Left renal pelvis (tissue), 4 donors: ENCODE measurements at regions not wholly inside any gene's neighbourhood (a gene's known extent, or its start where the extent isn't known, plus 50 kb on each side); places are given as distances from the start of the nearest gene placed in this dataset.
"Not testable (repeated sequence)": the region's sequence is repeated elsewhere in the genome, so short reads cannot be mapped to it uniquely, and the experiment has no call there.

Experiments
- DNase-seq, 4 donors: peaks; one replicate each; pipeline ENCODE4 v3.0.0-alpha.2; 2013; ENCODE audit warnings: low read depth in 4 of 4, low spot score in 3 of 4

DNA sequence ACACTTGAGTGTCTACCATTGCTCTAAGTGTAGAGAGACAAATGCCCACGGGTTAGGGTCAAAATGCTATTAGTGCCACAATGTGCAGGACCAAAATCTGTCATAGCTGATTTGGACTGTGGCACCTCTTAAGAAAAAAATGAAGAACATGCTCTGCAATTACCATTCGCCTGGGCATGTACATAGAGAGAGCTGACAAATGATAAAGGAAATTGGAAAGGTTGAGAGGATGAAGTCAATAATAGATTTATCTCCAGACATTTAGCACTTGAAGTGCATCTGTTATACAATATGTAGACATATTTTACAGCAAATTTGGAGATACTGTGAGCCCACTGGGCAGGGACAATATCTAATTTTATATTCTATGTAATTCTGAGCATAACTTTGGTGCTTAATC is 804.4 kb downstream of the SATB2 start:
- no peak for DNase-seq

DNA sequence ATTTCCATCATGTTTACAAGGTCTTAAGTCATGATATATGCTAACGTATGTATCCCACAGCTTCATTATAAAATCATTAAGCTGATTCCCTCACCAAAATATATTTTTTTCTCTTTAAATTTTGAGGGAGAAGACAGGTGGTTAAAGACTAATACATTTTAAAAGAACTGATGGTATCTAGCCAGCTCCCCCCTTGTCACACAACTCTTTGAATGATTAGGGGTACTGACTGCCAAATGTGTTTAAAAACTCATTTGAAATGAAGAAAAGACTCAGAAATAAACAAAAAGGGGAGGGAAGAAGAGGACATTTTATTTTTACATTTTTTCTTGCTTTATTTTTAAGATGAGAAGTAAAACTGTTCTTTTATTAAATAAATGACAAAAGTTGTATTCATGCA is 805.3 kb downstream of the SATB2 start:
- no peak for DNase-seq

DNA sequence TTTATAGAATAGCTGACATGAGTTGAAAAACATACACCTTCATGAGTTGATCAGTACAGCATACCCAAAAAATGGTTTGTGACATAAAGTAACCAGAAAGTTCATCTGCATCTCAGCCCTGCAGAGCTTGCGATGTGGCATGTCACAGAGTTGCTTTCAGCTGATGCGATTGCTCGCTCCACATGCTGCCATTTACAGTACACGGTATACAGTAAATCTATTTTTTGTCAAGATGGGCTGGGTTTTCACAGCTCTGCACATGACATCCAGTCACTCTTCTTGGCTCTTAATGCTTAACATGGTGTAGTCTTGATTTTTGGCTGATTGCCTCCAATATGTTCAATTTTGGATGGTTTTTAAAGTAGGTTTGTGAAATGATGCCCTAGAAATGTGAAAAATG is 811.9 kb downstream of the SATB2 start:
- no peak for DNase-seq

DNA sequence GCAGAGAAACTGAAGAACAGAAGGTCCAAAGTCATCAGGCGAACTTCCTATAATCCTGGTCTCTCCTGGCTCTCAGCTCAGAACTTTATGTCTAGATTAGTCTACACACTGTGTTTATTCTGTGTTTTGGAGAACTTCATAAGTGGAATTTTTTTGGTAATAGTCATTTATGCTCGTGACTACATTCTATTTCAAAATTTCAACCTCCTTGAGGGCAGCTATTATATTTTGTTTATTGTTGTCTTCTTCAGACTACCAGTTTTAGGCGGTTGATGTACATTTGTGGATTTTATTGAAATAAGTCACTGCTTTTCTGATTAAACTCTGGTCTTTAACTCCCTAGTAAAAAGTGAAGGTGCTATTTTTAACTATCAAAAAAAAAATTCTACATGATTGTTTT is 816.6 kb downstream of the SATB2 start:
- DNase-seq, result no peak

DNA sequence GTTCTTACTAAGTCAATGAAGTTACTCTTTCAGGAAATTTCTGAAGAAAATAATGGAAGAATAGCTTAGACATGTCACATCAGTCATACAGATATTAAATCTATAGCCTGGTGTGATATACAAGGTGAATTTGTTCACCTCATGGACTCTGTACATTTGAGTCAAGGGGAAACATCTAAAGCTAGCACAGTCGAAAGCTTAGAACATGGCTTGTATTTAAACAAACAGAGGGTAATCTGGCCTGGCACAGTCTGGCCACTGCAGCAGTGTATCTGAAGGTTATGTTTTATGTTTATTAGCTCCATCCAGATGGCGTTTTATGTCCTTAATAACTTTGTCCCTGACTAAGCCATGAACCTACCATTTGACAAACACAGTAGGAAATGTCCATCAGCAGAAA is 817.3 kb downstream of the SATB2 start:
- no peak for DNase-seq

DNA sequence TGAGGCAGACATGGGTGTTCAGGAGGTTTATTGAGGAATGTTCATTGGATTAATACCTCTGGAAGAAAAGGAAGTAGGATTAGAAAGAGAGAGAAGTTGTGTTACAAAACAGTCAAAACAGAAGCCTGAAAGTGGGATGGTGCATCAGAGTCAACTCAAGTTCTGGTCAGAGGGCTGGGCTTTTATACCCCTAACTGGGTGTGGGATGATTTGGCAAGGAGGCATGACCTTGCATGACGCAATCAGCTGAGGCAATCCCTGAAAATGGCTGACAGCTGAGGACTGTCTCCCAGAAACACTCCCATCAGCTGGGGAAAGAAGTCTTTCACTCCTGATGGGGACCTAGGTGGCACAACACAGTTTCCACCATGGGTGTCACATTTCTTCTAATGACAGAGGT is 818.2 kb downstream of the SATB2 start:
- DNase-seq, result no peak

DNA sequence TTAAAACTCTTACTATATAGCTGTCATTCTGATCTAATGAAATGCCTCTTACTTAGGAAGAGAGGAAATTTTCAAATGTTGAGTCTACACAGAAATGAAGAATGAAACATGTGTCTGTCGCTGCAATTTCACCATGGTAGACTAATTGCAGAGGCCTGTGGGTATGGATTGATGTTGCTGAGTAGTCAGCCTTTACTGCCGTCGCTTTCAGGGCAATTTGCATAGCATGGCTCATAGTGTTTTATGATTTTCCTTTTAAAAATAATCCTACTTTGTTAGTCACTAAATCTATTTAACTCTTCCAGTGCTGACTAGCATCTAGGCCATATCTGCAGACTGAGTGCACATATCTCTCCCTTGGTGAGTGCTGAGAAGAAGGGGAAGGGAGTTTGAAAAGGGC is 819.2 kb downstream of the SATB2 start:
- no peak for DNase-seq

DNA sequence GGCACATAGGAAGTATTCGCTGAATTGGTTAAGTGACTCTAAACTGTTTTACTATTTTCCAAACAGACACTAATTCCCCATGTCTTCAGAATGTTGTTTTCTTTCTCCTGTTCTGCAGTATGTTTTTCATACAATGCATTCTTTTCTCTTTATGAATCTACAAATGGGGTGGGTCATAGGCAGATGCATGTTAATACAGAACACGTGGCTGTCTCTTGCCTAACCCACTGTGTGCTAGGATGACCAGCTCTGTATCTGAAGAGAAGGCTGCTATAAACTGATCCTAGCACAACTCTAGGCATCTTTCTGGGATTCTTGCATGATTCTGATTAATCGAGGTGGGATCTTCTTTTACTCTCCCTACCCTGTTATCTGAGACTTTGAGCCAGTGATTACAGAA is 826.0 kb downstream of the PLCL1 start:
- no peak for DNase-seq

DNA sequence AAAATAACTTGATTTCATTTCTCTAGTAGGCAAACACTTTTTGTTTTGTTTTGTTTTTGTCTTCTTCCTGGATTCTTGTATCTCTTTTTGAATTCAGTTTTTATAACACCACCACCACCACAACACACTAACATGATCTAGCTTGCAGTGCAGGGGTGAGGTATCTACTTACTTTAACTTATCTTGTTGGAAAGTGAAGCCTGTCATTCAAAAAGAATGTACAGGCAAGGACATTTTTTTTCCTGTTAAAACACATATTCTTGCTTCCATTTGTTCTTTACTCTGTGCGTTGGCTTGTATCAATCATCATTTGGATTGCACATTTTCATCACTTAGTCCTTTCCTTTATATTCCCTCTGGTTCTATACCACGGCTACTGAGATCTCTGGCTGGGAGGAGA is 824.2 kb downstream of the PLCL1 start:
- DNase-seq, result no peak

DNA sequence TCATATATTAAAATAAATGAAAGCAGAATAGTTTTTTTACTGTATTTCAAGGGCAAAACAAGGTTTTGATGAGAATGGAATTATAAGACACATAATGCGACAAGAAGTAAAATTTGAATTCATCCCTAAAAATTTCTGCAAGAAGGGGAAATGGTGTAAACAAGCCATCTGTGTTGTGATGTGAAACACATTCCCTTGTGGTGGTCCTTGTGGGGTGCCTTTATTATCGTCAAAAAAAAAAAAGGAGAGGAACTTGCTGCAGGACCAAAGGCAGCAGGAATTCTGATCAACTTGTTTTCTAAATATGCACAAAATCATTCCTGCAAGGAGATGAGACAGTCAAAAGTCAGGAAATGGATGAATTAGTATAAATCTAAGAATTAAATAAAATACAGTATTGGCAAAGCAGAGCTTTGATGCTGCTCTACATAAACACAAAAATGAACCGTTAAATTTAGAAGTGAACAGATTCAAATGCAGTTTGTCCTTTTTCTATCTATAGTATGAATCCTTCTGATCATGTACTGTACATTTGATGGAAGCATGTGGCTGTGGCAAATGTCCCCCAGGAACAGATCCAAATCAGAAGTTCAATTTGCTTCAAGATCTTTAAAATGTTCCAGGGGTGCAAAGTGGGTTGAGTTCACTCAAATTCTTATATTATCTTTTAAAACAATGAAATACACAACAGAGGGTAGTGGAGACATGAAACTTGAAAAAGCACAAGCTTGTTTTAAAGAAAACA is 818.8 kb downstream of the PLCL1 start:
- DNase-seq, result no peak

DNA sequence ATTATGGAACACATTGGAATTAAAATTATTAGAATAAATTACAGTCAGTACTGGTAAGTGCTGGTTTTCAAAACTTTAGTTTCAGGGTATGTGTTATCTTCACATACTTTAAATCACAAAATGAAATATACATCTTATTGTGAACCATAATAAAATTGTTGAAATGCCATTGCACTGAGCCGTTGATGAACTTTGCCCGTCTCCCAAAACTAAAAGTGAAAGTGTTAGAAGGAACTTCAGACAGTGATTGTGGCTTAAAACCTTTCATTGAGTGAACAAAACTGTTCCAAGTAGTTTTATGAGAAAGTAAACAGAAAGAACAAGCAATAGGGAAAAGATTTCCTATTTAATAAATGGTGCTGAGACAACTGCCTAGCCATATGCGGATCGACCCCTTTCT is 811.6 kb downstream of the PLCL1 start:
- no peak for DNase-seq

DNA sequence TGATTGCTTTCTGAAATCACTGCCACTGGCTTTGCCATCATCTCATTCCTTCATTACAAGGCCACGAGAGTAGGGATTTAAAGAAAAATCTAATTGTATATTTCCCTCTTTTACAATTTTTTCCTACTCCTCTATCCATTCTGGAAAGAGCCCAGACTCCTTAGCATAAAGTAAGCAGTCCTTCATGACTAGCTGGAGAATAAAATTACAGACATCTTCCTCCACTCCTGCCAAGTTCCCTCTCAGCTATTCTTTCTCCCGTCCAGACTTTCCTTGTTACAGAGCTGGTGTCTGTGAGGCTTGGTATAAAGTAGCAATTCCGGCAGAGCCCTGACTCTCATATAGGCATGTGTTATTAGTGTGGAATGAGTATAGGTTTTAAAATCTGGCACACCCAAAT is 806.8 kb downstream of the PLCL1 start:
- DNase-seq, result no peak

DNA sequence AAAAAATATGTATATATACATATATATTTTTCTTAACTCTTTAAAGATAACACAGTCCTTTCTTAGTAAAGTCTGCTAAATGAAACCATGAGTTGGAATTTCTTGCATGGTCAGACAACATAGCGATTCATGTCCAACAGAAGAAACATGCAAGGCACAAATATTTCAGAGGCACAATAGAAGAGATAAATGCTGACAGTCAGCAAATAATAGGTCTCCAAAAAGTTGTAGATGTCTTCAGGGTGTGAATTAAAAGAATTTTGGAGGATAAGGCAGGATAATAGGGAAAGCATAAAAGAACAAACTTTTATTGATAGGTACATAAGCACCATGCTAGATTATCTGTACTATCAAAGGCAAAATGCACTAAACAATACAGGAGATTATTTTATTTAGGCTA is 800.2 kb downstream of the PLCL1 start:
- no peak for DNase-seq

DNA sequence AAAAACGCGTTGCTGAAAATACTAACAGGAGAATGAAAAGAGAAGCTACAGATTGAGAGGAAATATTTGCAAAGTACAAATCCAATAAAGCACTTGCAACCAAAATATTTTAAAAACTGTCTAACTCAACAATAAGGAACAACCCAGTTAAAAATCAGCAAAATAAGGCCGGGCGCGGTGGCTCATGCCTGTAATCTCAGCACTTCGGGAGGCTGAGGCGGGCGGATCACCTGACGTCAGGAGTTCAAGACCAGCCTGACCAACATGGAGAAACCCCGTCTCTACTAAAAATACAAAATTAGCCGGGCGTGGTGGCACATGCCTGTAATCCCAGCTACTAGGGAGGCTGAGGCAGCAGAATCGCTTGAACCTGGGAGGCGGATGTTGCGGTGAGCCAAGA is 798.6 kb downstream of the PLCL1 start:
- DNase-seq, result not testable (repeated sequence)

DNA sequence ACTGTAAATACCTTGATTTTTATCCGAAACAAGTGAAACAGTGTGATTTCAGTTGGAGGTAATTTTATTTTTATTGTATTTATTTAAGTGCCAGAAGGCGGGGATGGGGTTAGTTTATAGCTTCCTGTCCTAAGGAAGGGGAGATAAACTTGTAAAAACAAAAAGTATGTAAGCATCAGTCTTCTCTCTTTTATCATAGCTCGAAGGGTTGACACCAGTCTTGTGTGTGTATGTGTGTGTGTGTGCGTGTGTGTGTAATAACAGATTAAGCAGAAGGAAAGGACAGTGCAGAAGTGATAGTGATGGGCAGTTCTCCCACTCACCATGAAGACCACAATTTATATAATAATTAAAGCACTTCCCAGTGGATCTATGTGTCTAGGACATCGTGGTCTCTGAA is 793.3 kb downstream of the PLCL1 start:
- DNase-seq, result no peak

DNA sequence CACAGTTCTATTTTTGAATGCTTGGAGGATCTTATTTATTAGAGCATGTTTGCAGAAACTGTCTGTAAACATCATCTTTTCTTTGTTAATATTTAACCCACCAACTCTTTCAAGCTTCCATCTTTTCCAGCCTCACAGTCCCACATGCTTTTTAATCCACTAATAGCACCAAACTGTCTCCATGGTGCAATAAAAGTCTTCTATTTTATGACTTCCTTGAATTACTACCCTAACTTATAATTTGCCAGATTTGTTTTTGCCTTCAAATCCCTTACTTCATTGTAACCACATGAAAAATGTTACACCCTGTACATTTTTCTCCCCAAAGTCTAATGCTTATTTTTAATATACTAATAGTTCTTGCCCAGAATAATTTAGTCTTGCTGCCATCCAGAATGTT is 792.6 kb downstream of the PLCL1 start:
- DNase-seq, result no peak

DNA sequence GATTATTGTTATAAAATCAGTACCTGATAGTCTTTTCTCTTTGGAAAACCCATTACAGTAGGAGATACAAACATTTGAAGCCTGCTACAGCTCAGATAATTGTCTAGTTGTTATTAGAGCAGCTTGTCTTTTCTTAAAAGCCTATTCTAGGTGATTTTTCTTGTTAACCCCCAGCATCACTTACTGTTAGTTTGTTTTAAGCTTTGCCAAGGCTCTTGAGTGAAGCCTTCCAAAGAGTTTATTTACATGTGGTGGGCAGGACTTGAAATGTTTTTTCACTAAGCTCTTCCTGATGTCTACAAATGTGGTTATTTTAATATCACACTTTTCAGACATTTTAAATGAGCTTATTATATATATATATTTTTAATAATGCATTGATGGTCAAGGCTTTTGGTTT is 791.3 kb downstream of the PLCL1 start:
- DNase-seq, result no peak

DNA sequence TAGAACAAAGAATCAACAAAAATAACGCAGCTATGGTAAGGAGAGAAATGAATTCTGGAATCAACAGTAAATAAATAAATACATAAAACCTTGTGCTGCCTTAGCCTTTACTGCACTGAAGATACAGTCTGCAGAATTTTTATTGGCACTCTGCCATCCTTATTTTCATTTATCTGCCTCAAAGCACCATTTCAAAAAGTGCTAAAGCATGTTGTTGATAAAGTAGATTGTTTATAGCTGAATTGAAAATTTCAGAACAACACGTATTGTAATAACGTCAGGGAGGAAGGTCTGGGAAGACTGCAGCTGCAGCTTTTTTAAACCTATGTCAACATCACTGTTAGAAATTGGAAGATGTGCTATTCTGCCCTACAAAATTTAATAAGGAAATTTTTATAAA is 787.2 kb downstream of the PLCL1 start:
- DNase-seq, result no peak

DNA sequence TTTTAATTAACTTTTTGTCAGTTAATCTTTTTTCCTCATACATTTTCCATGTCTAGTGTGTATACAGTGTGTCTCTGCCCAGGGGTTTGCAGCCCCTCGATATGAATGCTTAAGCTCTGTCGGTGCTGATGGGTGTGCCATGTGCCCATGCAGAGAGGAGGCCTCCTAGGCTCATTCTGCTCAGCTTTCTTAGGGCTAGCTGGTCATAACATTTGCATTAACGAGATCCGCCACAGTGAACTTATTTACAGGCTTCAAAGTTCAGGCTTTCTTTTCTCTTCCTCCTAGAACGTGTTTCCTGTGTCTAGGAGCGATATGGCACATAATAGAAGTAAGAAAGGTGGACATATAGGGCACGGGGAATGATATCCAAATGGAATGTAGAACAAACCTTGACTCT is 783.3 kb downstream of the PLCL1 start:
- DNase-seq, result no peak

DNA sequence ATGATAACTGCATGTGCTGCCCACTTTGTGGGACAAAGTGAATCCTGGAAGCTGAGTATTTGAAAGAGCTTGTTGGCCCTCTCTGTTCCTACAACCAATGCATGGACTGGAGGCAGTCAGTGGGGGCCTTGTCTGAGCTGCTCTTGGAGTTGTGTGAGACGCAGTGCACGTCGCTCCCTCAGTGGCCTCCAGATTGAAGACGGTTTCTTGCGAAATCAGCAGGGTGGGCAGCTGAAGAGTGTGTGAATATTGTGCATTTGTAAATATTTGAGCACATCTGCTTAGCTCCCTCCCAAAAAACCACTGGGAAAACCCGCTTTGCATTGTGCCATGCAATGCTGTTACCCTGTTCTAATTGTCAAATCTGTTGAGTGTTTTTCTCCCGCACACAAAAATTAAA is 782.8 kb downstream of the PLCL1 start:
- DNase-seq, result no peak

DNA sequence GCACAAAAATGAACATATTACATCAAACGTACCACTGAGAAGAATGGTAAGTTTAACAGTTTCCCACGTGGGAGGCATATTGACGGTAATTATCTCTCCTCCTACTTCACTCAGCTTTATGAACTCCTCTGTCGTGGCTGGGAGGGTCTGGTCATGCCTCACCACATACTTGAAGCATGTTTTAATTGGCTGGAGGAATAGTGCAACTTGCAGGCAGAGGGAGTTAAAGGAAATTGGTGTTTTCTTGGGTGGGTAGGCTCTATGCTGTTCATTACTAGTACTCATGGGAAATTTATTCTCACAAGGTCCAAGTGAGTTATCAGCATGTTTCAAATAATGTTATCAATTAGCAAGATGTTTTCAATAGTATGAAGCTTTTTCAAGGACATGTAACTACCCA is 767.0 kb downstream of the PLCL1 start:
- DNase-seq, result peak in 1 of 4 donors; percentile 8

DNA sequence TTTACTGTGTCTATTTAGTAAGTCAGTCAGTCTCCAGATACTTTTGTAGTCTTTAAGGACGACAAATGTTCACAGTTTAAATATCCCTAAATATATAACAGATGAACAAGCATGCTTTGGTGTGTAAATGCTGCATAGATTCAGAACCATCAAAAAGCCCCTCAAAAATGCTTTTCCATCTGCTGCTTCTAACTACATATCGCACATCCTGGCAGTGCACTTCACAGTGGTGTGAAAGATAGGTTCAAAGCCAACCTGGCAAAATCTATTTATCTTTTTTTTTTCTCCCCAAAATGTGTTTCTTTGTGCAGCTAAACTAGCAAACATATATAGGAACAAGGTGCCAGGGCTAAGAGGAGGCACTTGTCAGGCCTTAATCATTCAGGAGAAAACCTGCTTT is 753.8 kb downstream of the PLCL1 start:
- no peak for DNase-seq

DNA sequence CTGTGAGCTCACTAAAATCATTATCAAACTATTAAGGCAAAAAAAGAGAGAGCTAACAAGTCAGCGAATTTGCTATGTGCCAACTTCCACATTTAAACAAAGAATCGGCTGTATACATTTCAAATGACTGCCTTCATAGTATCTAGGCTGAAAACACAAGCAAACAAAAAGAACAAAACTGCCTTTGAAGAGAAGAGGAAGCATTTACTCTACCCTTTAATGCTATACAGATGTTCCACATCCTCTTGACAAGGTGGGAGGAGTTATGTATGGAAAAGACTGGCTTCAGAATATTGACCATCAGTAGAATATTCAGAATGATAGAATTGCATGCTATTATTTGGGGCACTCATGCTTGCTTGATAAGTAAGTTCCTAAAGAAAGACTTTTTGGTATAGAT is 741.7 kb downstream of the PLCL1 start:
- DNase-seq, result no peak
